Right cardiac atrium (tissue), 5 donors: ENCODE measurements at regions not wholly inside any gene's neighbourhood (a gene's known extent, or its start where the extent isn't known, plus 50 kb on each side); places are given as distances from the start of the nearest gene placed in this dataset.

ENCODE experiments used
- ATAC-seq, 2 donors: fragments of 200-7000 bp; cut with Tn5 transposase; one replicate each; pipeline versions ENCODE4 v1.8.0 to v1.9.1; 2020; ENCODE audit warnings: moderate library complexity in 2 of 2, mild to moderate bottlenecking in 1 of 2
- DNase-seq, 3 donors: peaks; one replicate each; pipeline ENCODE4 v3.0.0-alpha.2; 2020
- H3K27ac ChIP-seq: one replicate; pipeline ENCODE4 v1.5.1; 2013; ENCODE audit warnings: mild to moderate bottlenecking, low read length, control low read depth, moderate library complexity
- H3K27me3 ChIP-seq: one replicate; pipeline ENCODE4 v1.6.1; 2013; ENCODE audit not compliant: control insufficient read depth, insufficient read depth
- H3K4me1 ChIP-seq: one replicate; pipeline ENCODE4 v1.6.1; 2013; ENCODE audit warnings: low read length; ENCODE audit not compliant: control insufficient read depth, insufficient read depth
- H3K4me3 ChIP-seq: one replicate; pipeline ENCODE4 v1.5.1; 2013; ENCODE audit warnings: low read length, control low read depth
- H3K9me3 ChIP-seq: one replicate; pipeline ENCODE4 v1.6.1; 2013; ENCODE audit warnings: low read length; ENCODE audit not compliant: control insufficient read depth
- WGBS: extraction: QIAGEN DNeasy Blood & Tissue Kit; methylation state at CpG from one replicate; pipeline ENCODE4 v1.1.7; 2013; 5-methylcytosine and 5-hydroxymethylcytosine counted together
- intact Hi-C, 4 donors: fragments of 100-400 bp; cut with DNase I; formaldehyde crosslinking; loops; one replicate each; pipeline versions ENCODE4 v1.11.0 to v1.14.0; 2022 to 2023
- donor health status: healthy with polysubstance abuse.
- donor health status: DM: no; HTN: yes; CAD: no.
- donor health status: DM: no; HTN: no; CAD: no.
- donor health status: DM: no; HTN: yes; CAD: no; lungs with severe emphysema.
- donor health status: DM: yes; HTN: yes; CAD: no.

- Histone ChIP-seq H3K27ac (no peak overlapping the region), H3K27me3 (no peaks in the 10 kb centered on the region), H3K4me3 (no peak overlapping the region), H3K4me1 (no peaks in the 10 kb centered on the region), H3K9me3 (no peaks in the 10 kb centered on the region)
- ATAC-seq: no peak
- DNase-seq: no peak
- WGBS: 74% methylated on average over 2 of the region's 2 CpGs
- intact Hi-C loops: no loop called here
Measured at GRCh38 chr5:58107704-58108103, 352.2 kb downstream of the PLK2 start.

- Histone ChIP-seq H3K4me1 (no peaks in the 10 kb centered on the region), H3K27ac (no peak overlapping the region), H3K4me3 (no peak overlapping the region), H3K27me3 (no peaks in the 10 kb centered on the region), H3K9me3 (no peaks in the 10 kb centered on the region)
- intact Hi-C loops: no loop called here
- 66% methylated on average over 3 of the region's 3 CpGs for WGBS
- ATAC-seq (no peak), DNase-seq (no peak)
Measured at GRCh38 chr5:58106754-58107410, 353.0 kb downstream of the PLK2 start.

GRCh38 chr5:58105836-58106235, 354.1 kb downstream of the PLK2 start:
- whole genome bisulfite sequencing: 96% methylated on average over 2 of the region's 2 CpGs
- Histone ChIP-seq H3K27ac (no peak overlapping the region), H3K4me1 (no peaks in the 10 kb centered on the region), H3K9me3 (no peaks in the 10 kb centered on the region), H3K27me3 (no peaks in the 10 kb centered on the region), H3K4me3 (no peak overlapping the region)
- DNase-seq (no peak), ATAC-seq (no peak)
- intact Hi-C loops: no loop called here

- no peaks in the 10 kb centered on the region for H3K4me1 ChIP-seq
- H3K27ac ChIP-seq: no peak overlapping the region
- intact Hi-C loops: no loop called here
- no peak overlapping the region for H3K4me3 ChIP-seq
- H3K27me3 ChIP-seq: no peaks in the 10 kb centered on the region
- H3K9me3 ChIP-seq: no peaks in the 10 kb centered on the region
- 89% methylated on average over 2 of the region's 2 CpGs for WGBS
- ATAC-seq (no peak), DNase-seq (no peak)
Measured at GRCh38 chr5:58099257-58099656, 360.6 kb downstream of the PLK2 start.

- WGBS: 47% methylated on average over 5 of the region's 5 CpGs
- DNase-seq (no peak), ATAC-seq (no peak)
- Histone ChIP-seq H3K27ac (no peak overlapping the region), H3K27me3 (no peaks in the 10 kb centered on the region), H3K4me1 (no peaks in the 10 kb centered on the region), H3K9me3 (no peaks in the 10 kb centered on the region), H3K4me3 (no peak overlapping the region)
- intact Hi-C loops: no loop called here
Measured at GRCh38 chr5:58094031-58094430, 365.9 kb downstream of the PLK2 start.

GRCh38 chr5:58090704-58091103, 369.2 kb downstream of the PLK2 start:
- ATAC-seq: no peak
- H3K27ac ChIP-seq: no peak overlapping the region
- H3K4me3 ChIP-seq: no peak overlapping the region
- no peaks in the 10 kb centered on the region for H3K27me3 ChIP-seq
- no peak for DNase-seq
- 95% methylated on average over 4 of the region's 4 CpGs for WGBS
- H3K4me1 ChIP-seq: no peaks in the 10 kb centered on the region
- no peaks in the 10 kb centered on the region for H3K9me3 ChIP-seq
- intact Hi-C loops: no loop called here

GRCh38 chr5:58088941-58089340, 370.9 kb downstream of the PLK2 start:
- no peak overlapping the region for H3K27ac ChIP-seq
- ATAC-seq: peak in 1 of 2 donors; percentile 29
- no peaks in the 10 kb centered on the region for H3K4me1 ChIP-seq
- H3K27me3 ChIP-seq: no peaks in the 10 kb centered on the region
- intact Hi-C loops: no loop called here
- 61% methylated on average over 5 of the region's 5 CpGs for WGBS
- no peaks in the 10 kb centered on the region for H3K9me3 ChIP-seq
- H3K4me3 ChIP-seq: no peak overlapping the region
- DNase-seq: no peak

GRCh38 chr5:58087905-58088304, 372.0 kb downstream of the PLK2 start:
- no peak for ATAC-seq
- WGBS: 86% methylated on average over 2 of the region's 2 CpGs
- intact Hi-C loops: no loop called here
- Histone ChIP-seq H3K4me1 (no peaks in the 10 kb centered on the region), H3K27me3 (no peaks in the 10 kb centered on the region), H3K4me3 (no peak overlapping the region), H3K27ac (no peak overlapping the region), H3K9me3 (no peaks in the 10 kb centered on the region)
- no peak for DNase-seq

- no peak overlapping the region for H3K4me3 ChIP-seq
- H3K27me3 ChIP-seq: no peaks in the 10 kb centered on the region
- no peaks in the 10 kb centered on the region for H3K9me3 ChIP-seq
- intact Hi-C loops: no loop called here
- WGBS: 76% methylated on average over 1 of the region's 1 CpG
- H3K27ac ChIP-seq: no peak overlapping the region
- no peaks in the 10 kb centered on the region for H3K4me1 ChIP-seq
- no peak for ATAC-seq
- DNase-seq: no peak
Measured at GRCh38 chr5:58087123-58087522, 372.8 kb downstream of the PLK2 start.

- no peak overlapping the region for H3K27ac ChIP-seq
- H3K4me3 ChIP-seq: no peak overlapping the region
- DNase-seq: no peak
- H3K9me3 ChIP-seq: no peaks in the 10 kb centered on the region
- 75% methylated on average over 4 of the region's 4 CpGs for WGBS
- H3K27me3 ChIP-seq: no peaks in the 10 kb centered on the region
- ATAC-seq: no peak
- no peaks in the 10 kb centered on the region for H3K4me1 ChIP-seq
- intact Hi-C loops: no loop called here
Measured at GRCh38 chr5:58085800-58086199, 374.1 kb downstream of the PLK2 start.

- 59% methylated on average over 3 of the region's 3 CpGs for WGBS
- no peak overlapping the region for H3K27ac ChIP-seq
- intact Hi-C loops: no loop called here
Measured at GRCh38 chr5:58081435-58081834, 378.5 kb downstream of the PLK2 start.

GRCh38 chr5:58080573-58080972, 379.3 kb downstream of the PLK2 start:
- H3K4me1 ChIP-seq: no peaks in the 10 kb centered on the region
- H3K27ac ChIP-seq: no peak overlapping the region
- H3K9me3 ChIP-seq: no peaks in the 10 kb centered on the region
- H3K4me3 ChIP-seq: no peak overlapping the region
- DNase-seq (no peak), ATAC-seq (no peak)
- intact Hi-C loops: no loop called here
- WGBS: 52% methylated on average over 1 of the region's 1 CpG
- H3K27me3 ChIP-seq: no peaks in the 10 kb centered on the region

More at GRCh38 chr5:58081435-58081834, 378.5 kb downstream of the PLK2 start:
- ATAC-seq: no peak
- Histone ChIP-seq H3K27me3 (no peaks in the 10 kb centered on the region), H3K4me1 (no peaks in the 10 kb centered on the region), H3K9me3 (no peaks in the 10 kb centered on the region), H3K4me3 (no peak overlapping the region)
- DNase-seq: no peak
